GM23338 (cell line): ENCODE measurements at regions not wholly inside any gene's neighbourhood (a gene's known extent, or its start where the extent isn't known, plus 50 kb on each side); places are given as distances from the start of the nearest gene placed in this dataset.

Source experiments
- POLR2AphosphoS5 ChIP-seq: IDR thresholded peaks from 2 replicates; pipeline ENCODE4 v1.6.1; 2016; ENCODE audit warnings: antibody characterized with exemption, low read depth
- TF ChIP-seq, protein P1 (sequence below), 2 experiments: fragments of 200-600 bp in 1 of 2; sonication (generic) in 1 of 2; conservative IDR thresholded peaks; 2 replicates each; pipeline versions ENCODE4 v1.5.1 to v1.6.1; 2016 to 2017; ENCODE audit warnings: antibody characterized with exemption in 2 of 2, low read depth in 2 of 2, mild to moderate bottlenecking in 2 of 2, moderate library complexity in 1 of 2

- TF ChIP-seq, protein P1, sequence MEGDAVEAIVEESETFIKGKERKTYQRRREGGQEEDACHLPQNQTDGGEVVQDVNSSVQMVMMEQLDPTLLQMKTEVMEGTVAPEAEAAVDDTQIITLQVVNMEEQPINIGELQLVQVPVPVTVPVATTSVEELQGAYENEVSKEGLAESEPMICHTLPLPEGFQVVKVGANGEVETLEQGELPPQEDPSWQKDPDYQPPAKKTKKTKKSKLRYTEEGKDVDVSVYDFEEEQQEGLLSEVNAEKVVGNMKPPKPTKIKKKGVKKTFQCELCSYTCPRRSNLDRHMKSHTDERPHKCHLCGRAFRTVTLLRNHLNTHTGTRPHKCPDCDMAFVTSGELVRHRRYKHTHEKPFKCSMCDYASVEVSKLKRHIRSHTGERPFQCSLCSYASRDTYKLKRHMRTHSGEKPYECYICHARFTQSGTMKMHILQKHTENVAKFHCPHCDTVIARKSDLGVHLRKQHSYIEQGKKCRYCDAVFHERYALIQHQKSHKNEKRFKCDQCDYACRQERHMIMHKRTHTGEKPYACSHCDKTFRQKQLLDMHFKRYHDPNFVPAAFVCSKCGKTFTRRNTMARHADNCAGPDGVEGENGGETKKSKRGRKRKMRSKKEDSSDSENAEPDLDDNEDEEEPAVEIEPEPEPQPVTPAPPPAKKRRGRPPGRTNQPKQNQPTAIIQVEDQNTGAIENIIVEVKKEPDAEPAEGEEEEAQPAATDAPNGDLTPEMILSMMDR (conservative IDR thresholded peaks at IDR 0.05; ENCODE audit: low read depth in 2 of 2) = no peak
- TF ChIP-seq POLR2AphosphoS5 = no peak
Measured at GRCh38 chr3:99516936-99517335, 121.5 kb upstream of the COL8A1 start.
